Neutrophil (primary cell): ENCODE measurements at regions not wholly inside any gene's neighbourhood (a gene's known extent, or its start where the extent isn't known, plus 50 kb on each side); places are given as distances from the start of the nearest gene placed in this dataset.

Experiments used
- H3K27ac ChIP-seq: fragments of 200-600 bp; sonication (generic); 2 replicates; pipeline ENCODE4 v1.5.1; 2016; ENCODE audit warnings: mild to moderate bottlenecking, moderate library complexity
- H3K27me3 ChIP-seq: fragments of 200-600 bp; sonication (generic); 2 replicates; pipeline ENCODE4 v1.6.0; 2016; ENCODE audit warnings: mild to moderate bottlenecking
- H3K36me3 ChIP-seq: fragments of 200-600 bp; sonication (generic); 2 replicates; pipeline ENCODE4 v1.5.1; 2017
- H3K4me1 ChIP-seq, 2 experiments: fragments of 200-600 bp in 1 of 2; sonication (generic) in 1 of 2; 1 replicate in 1 of 2; 2 replicates in 1 of 2; pipeline versions ENCODE4 v1.5.1 to v1.6.1; 2013 to 2016; ENCODE audit warnings: low read depth in 1 of 2, low read length in 1 of 2, mild to moderate bottlenecking in 1 of 2, moderate library complexity in 1 of 2; ENCODE audit not compliant: control insufficient read depth in 1 of 2, insufficient read depth in 1 of 2
- H3K4me3 ChIP-seq, 2 experiments: fragments of 200-600 bp in 1 of 2; sonication (generic) in 1 of 2; 1 replicate in 1 of 2; 2 replicates in 1 of 2; pipeline ENCODE4 v1.5.1; 2013 to 2016; ENCODE audit warnings: low read depth in 1 of 2, low read length in 1 of 2, mild to moderate bottlenecking in 1 of 2, moderate library complexity in 1 of 2
- H3K9me3 ChIP-seq: fragments of 200-600 bp; sonication (generic); 2 replicates; pipeline ENCODE4 v1.5.1; 2016
- TF ChIP-seq, protein P1 (sequence below): fragments of 200-600 bp; sonication (generic); IDR thresholded peaks from 2 replicates; pipeline ENCODE4 v1.5.1; 2016; ENCODE audit warnings: antibody characterized with exemption

DNA sequence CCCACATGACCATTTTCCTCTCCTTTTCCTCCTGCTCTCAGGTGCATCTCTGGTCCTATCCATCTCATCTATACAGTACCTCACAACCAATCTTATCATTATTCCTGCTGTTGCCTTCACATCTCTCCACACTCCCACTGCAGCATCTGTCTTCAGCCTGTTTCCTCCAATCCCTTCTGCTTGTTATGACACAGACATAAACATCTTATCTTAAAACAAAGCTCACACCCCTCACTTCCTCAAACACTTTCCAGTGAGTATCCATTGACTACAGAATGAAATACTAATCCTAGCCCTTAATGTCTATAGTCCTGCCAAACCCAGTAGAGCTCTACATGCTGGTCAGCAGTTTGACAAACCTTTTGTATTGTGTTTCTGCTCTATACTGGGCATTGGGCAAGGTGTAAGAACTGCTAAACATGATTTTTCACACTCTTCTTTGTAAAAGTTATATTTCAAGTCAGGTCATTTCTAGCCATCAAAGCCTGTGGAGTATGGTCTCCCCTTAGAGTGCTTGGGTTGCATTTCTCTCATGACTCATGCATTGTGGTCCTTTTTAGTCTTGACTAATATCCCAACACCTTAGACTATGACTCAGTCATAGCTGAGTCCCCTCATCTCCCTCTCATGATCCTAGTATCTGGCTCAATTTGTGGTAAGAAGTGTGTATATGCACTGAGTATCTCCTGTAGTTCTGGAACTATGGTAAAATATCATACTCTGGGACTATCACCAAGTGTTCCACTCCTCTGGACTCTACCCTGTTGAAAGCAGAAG, 187.0 kb downstream of the CYRIA start:
- no peaks in the 10 kb centered on the region for H3K4me1 ChIP-seq
- peaks cover 19% of the 10 kb centered on the region for H3K27me3 ChIP-seq
- TF ChIP-seq, protein P1, sequence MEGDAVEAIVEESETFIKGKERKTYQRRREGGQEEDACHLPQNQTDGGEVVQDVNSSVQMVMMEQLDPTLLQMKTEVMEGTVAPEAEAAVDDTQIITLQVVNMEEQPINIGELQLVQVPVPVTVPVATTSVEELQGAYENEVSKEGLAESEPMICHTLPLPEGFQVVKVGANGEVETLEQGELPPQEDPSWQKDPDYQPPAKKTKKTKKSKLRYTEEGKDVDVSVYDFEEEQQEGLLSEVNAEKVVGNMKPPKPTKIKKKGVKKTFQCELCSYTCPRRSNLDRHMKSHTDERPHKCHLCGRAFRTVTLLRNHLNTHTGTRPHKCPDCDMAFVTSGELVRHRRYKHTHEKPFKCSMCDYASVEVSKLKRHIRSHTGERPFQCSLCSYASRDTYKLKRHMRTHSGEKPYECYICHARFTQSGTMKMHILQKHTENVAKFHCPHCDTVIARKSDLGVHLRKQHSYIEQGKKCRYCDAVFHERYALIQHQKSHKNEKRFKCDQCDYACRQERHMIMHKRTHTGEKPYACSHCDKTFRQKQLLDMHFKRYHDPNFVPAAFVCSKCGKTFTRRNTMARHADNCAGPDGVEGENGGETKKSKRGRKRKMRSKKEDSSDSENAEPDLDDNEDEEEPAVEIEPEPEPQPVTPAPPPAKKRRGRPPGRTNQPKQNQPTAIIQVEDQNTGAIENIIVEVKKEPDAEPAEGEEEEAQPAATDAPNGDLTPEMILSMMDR = no peak
- H3K9me3 ChIP-seq = no peaks in the 10 kb centered on the region
- no peak overlapping the region for H3K27ac ChIP-seq
- no peak overlapping the region for H3K4me3 ChIP-seq
- H3K36me3 ChIP-seq = no peaks in the 10 kb centered on the region

DNA sequence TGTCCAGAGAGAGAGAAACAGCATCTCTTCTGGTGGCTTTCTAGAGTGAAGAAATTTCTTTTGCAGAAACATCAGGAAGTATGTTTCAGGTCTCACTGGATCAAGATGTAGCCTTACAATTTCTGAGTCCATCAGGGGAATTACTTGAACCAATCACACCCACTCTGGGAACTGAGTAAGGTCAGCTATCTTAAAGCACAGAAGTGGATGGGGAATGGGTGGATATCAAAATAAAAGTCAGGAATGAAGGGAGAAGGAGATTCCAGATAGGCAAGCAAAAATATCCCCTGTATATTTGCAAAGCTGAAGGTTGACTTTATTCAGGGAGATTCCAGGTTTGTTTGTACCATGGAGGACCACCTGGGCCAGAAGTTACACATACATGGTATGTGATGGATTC, 188.0 kb downstream of the CYRIA start:
- no peaks in the 10 kb centered on the region for H3K36me3 ChIP-seq
- no peaks in the 10 kb centered on the region for H3K9me3 ChIP-seq
- H3K4me3 ChIP-seq = no peak overlapping the region
- TF ChIP-seq, protein P1 = no peak
- H3K4me1 ChIP-seq = no peaks in the 10 kb centered on the region
- H3K27me3 ChIP-seq = peaks cover 13% of the 10 kb centered on the region
- H3K27ac ChIP-seq = no peak overlapping the region

DNA sequence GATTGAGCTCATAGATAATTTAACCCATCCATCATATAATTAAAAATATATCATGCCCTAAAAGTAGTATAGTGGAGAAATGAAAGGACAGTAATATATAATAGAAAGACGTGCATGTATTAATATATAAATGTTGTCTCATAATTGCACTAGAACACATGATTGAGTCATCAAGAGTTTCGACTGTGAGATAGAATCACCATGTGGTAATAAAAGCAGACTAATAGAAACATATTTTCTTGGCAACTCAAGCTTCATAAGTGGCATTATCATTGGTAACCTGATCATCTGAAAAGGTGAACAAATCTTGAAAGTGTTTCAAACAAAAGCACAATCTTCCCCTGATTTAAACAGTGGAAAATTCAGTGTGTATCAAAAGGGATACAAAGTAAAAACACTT, 188.8 kb downstream of the CYRIA start:
- Histone ChIP-seq H3K9me3 (no peaks in the 10 kb centered on the region), H3K4me1 (no peaks in the 10 kb centered on the region), H3K27me3 (peaks cover 13% of the 10 kb centered on the region), H3K27ac (no peak overlapping the region), H3K36me3 (no peaks in the 10 kb centered on the region), H3K4me3 (no peak overlapping the region)
- TF ChIP-seq, protein P1 = no peak

DNA sequence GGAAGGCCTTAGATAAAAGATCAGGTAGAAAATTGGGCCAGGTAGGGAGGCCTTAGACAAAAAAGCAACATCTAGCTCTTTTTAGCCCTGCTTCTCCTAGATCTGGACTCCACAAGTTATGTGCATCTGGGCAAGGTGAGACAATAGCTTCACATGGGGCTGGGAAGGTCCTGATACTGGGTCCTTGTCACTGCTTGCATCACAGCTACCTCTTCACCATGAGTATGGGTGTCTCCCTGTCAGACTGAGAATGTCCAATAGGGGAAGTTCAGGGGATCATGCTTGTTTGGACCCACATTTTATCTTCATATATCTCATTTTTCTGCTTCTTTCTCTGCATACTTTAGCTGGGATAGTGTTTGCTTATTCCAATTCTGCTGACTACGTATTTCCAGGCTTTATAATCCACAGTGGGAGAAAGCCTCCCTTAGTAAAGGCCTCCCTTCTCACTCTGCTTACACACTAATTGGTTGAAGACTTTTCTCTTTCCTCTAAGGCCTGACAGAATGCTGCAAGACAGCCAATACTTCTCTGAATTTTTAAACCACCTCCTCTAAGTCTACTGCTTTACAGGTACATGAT, 189.6 kb downstream of the CYRIA start:
- H3K4me1 ChIP-seq = no peaks in the 10 kb centered on the region
- TF ChIP-seq, protein P1 = no peak
- H3K9me3 ChIP-seq = no peaks in the 10 kb centered on the region
- H3K27me3 ChIP-seq = peaks cover 13% of the 10 kb centered on the region
- no peaks in the 10 kb centered on the region for H3K36me3 ChIP-seq
- no peak overlapping the region for H3K27ac ChIP-seq
- no peak overlapping the region for H3K4me3 ChIP-seq

DNA sequence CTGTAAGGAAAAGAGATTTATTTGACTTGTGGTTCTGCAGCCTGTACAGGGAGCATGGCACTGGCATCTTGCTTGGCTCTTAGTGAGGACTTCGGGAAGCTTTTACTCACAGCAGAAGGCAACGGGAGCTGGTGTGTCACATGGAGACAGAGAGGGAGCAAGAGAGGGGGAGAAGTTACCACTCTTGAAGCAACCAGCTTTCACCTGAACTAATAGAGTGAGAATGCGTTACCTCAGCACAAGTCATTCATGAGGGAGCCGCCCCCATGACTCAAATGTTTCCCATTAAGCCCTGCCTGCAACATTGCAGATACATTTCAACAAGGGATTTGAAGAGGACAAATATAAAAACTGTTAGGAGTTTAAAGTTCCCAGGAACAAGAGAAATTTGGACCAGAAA, 190.0 kb downstream of the CYRIA start:
- Histone ChIP-seq H3K9me3 (no peaks in the 10 kb centered on the region), H3K4me3 (no peak overlapping the region), H3K27me3 (peaks cover 13% of the 10 kb centered on the region), H3K36me3 (no peaks in the 10 kb centered on the region), H3K27ac (no peak overlapping the region), H3K4me1 (no peaks in the 10 kb centered on the region)
- TF ChIP-seq, protein P1 = no peak
